Hepatocyte (in vitro differentiated cells): ENCODE measurements at regions not wholly inside any gene's neighbourhood (a gene's known extent, or its start where the extent isn't known, plus 50 kb on each side); places are given as distances from the start of the nearest gene placed in this dataset.

Experiments
- DNase-seq: peaks from one replicate; pipeline ENCODE4 v3.0.0-alpha.2; 2016; ENCODE audit warnings: low spot score
- H2AFZ ChIP-seq: fragments of 200-600 bp; sonication (generic); 2 replicates; pipeline ENCODE4 v1.6.0; 2016; ENCODE audit warnings: antibody characterized with exemption, mild to moderate bottlenecking
- H3K27ac ChIP-seq: fragments of 200-600 bp; sonication (generic); 2 replicates; pipeline ENCODE4 v1.5.1; 2016; ENCODE audit warnings: mild to moderate bottlenecking
- H3K27me3 ChIP-seq: fragments of 200-600 bp; sonication (generic); 2 replicates; pipeline ENCODE4 v1.6.1; 2016
- H3K36me3 ChIP-seq: fragments of 200-600 bp; sonication (generic); replicated peaks from 2 replicates; pipeline ENCODE4 v1.5.1; 2016; ENCODE audit warnings: low read depth; ENCODE audit not compliant: insufficient read depth
- H3K4me1 ChIP-seq: fragments of 200-600 bp; sonication (generic); 2 replicates; pipeline ENCODE4 v1.5.1; 2016; ENCODE audit warnings: mild to moderate bottlenecking, moderate library complexity; ENCODE audit not compliant: insufficient read depth
- H3K4me2 ChIP-seq: fragments of 200-600 bp; sonication (generic); 2 replicates; pipeline ENCODE4 v1.6.0; 2016
- H3K4me3 ChIP-seq: fragments of 200-600 bp; sonication (generic); 2 replicates; pipeline ENCODE4 v1.5.1; 2016; ENCODE audit warnings: mild to moderate bottlenecking
- H3K79me2 ChIP-seq: fragments of 200-600 bp; sonication (generic); 2 replicates; pipeline ENCODE4 v1.6.0; 2017; ENCODE audit warnings: mild to moderate bottlenecking
- H3K9me2 ChIP-seq: fragments of 200-600 bp; sonication (generic); replicated peaks from 2 replicates; pipeline ENCODE4 v1.6.0; 2017; ENCODE audit warnings: mild to moderate bottlenecking; ENCODE audit not compliant: insufficient read depth
- H3K9me3 ChIP-seq: fragments of 200-600 bp; sonication (generic); 2 replicates; pipeline ENCODE4 v1.5.1; 2016; ENCODE audit warnings: low read depth, mild to moderate bottlenecking
- H4K20me1 ChIP-seq: fragments of 200-600 bp; sonication (generic); 2 replicates; pipeline ENCODE4 v1.6.0; 2016; ENCODE audit warnings: mild to moderate bottlenecking; ENCODE audit not compliant: insufficient read depth, poor library complexity, severe bottlenecking
- CTCF ChIP-seq: fragments of 200-600 bp; sonication (generic); IDR thresholded peaks from 2 replicates; pipeline ENCODE4 v1.5.1; 2016; ENCODE audit warnings: antibody characterized with exemption, mild to moderate bottlenecking; ENCODE audit not compliant: poor library complexity
- EZH2 ChIP-seq: fragments of 200-600 bp; sonication (generic); IDR thresholded peaks from 2 replicates; pipeline ENCODE4 v1.6.1; 2016; ENCODE audit warnings: antibody characterized with exemption, mild to moderate bottlenecking, borderline replicate concordance
- EZH2phosphoT487 ChIP-seq: fragments of 200-600 bp; sonication (generic); IDR thresholded peaks from one replicate; pipeline ENCODE4 v1.6.1; 2018; ENCODE audit warnings: antibody characterized with exemption, mild to moderate bottlenecking, low read depth, moderate library complexity; ENCODE audit not compliant: unreplicated experiment, severe bottlenecking
- WGBS: methylation state at CpG from one replicate; pipeline ENCODE4 v1.1.6; 2016; ENCODE audit warnings: low lambda C conversion rate; ENCODE audit errors: missing lambda C conversion rate; 5-methylcytosine and 5-hydroxymethylcytosine counted together

GRCh38 chr12:68089101-68089500, 70.4 kb downstream of the IFNG start:
- H3K9me2 ChIP-seq: no peaks in the 10 kb centered on the region
- no peak overlapping the region for H3K4me3 ChIP-seq
- H2AFZ ChIP-seq: no peak overlapping the region
- H3K36me3 ChIP-seq: no peaks in the 10 kb centered on the region
- H3K4me2 ChIP-seq: no peak overlapping the region
- TF ChIP-seq CTCF (no peak), EZH2phosphoT487 (no peak), EZH2 (no peak)
- WGBS: 90% methylated on average over 2 of the region's 2 CpGs
- no peak for DNase-seq
- H4K20me1 ChIP-seq: no peaks in the 10 kb centered on the region
- no peaks in the 10 kb centered on the region for H3K4me1 ChIP-seq
- no peaks in the 10 kb centered on the region for H3K27me3 ChIP-seq
- H3K79me2 ChIP-seq: no peaks in the 10 kb centered on the region
- H3K27ac ChIP-seq: no peak overlapping the region
- no peaks in the 10 kb centered on the region for H3K9me3 ChIP-seq

GRCh38 chr12:68086019-68086603, 73.4 kb downstream of the IFNG start:
- Histone ChIP-seq H3K36me3 (no peaks in the 10 kb centered on the region), H3K27me3 (no peaks in the 10 kb centered on the region), H3K4me1 (no peaks in the 10 kb centered on the region), H3K9me3 (no peaks in the 10 kb centered on the region), H3K79me2 (no peaks in the 10 kb centered on the region), H3K4me3 (no peak overlapping the region), H2AFZ (no peak overlapping the region), H4K20me1 (no peaks in the 10 kb centered on the region), H3K27ac (no peak overlapping the region), H3K9me2 (no peaks in the 10 kb centered on the region), H3K4me2 (no peak overlapping the region)
- WGBS: 75% methylated on average over 3 of the region's 3 CpGs
- TF ChIP-seq CTCF (no peak), EZH2phosphoT487 (no peak), EZH2 (no peak)
- no peak for DNase-seq

- Histone ChIP-seq H4K20me1 (no peaks in the 10 kb centered on the region), H3K36me3 (no peaks in the 10 kb centered on the region), H3K27me3 (no peaks in the 10 kb centered on the region), H2AFZ (no peak overlapping the region), H3K27ac (no peak overlapping the region), H3K9me2 (no peaks in the 10 kb centered on the region), H3K4me2 (no peak overlapping the region), H3K4me3 (no peak overlapping the region), H3K9me3 (no peaks in the 10 kb centered on the region), H3K79me2 (no peaks in the 10 kb centered on the region), H3K4me1 (peaks cover 5% of the 10 kb centered on the region)
- 89% methylated on average over 2 of the region's 2 CpGs for WGBS
- TF ChIP-seq EZH2phosphoT487 (no peak), EZH2 (no peak), CTCF (no peak)
- DNase-seq: no peak
Observed at GRCh38 chr12:68081561-68081960, 78.0 kb downstream of the IFNG start.
